ENCODE measurements at regions not wholly inside any gene's neighbourhood (a gene's known extent, or its start where the extent isn't known, plus 50 kb on each side); places are given as distances from the start of the nearest gene placed in this dataset.

- no peak for TF ChIP-seq EP300 (IDR thresholded peaks at IDR 0.05; ENCODE audit: low read depth)
- TF ChIP-seq CTCF (IDR thresholded peaks at IDR 0.05): no peak
Measured at GRCh38 chr18:78884502-78884901, 95.1 kb upstream of the SALL3 start.
